ENCODE measurements at regions not wholly inside any gene's neighbourhood (a gene's known extent, or its start where the extent isn't known, plus 50 kb on each side); places are given as distances from the start of the nearest gene placed in this dataset.

DNA sequence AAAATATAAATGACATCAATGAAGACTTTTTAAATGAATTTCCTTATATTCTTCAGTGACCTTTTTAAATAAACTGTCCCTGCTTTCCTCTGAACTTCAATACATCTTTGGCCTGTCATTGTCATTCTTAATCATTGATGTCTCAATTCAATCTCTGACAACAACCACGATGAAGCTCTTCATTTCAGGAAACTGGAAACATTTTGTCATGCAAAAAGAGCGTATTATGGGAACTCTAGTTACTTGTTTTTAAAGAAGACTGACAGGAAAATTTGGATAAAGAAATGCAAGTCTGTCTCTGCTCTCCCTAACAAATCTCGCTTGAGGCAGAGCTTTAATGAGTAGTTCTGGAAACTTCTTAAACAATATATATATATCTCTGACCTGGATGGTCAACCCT is 535.8 kb upstream of the ADGRL2 start:
- TF ChIP-seq, protein P1, sequence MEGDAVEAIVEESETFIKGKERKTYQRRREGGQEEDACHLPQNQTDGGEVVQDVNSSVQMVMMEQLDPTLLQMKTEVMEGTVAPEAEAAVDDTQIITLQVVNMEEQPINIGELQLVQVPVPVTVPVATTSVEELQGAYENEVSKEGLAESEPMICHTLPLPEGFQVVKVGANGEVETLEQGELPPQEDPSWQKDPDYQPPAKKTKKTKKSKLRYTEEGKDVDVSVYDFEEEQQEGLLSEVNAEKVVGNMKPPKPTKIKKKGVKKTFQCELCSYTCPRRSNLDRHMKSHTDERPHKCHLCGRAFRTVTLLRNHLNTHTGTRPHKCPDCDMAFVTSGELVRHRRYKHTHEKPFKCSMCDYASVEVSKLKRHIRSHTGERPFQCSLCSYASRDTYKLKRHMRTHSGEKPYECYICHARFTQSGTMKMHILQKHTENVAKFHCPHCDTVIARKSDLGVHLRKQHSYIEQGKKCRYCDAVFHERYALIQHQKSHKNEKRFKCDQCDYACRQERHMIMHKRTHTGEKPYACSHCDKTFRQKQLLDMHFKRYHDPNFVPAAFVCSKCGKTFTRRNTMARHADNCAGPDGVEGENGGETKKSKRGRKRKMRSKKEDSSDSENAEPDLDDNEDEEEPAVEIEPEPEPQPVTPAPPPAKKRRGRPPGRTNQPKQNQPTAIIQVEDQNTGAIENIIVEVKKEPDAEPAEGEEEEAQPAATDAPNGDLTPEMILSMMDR (IDR thresholded peaks at IDR 0.05): no peak
- no peak for TF ChIP-seq ZFX (IDR thresholded peaks at IDR 0.05; ENCODE audit: borderline replicate concordance)
